GM18868 (cell line): ENCODE measurements at regions not wholly inside any gene's neighbourhood (a gene's known extent, or its start where the extent isn't known, plus 50 kb on each side); places are given as distances from the start of the nearest gene placed in this dataset.
A peak's percentile ranks its signal among the peaks of the same experiment; 100 is the strongest.

Source experiments
- ATAC-seq: cut with Tn5 transposase; IDR thresholded peaks from one replicate; pipeline ENCODE4 v1.9.1; 2021; ENCODE audit warnings: mild to moderate bottlenecking, moderate library complexity; ENCODE audit not compliant: unreplicated experiment

- no peak for ATAC-seq
Observed at GRCh38 chr6:50102676-50103075, 52.9 kb upstream of the DEFB112 start.

- no peak for ATAC-seq
Observed at GRCh38 chr6:50110587-50110986, 60.9 kb upstream of the DEFB112 start.

GRCh38 chr6:50112981-50113857 lies 63.5 kb upstream of the DEFB112 start:
- no peak for ATAC-seq

GRCh38 chr6:50116390-50116789 lies 66.7 kb upstream of the DEFB112 start:
- no peak for ATAC-seq

GRCh38 chr6:50116797-50117542 lies 67.2 kb upstream of the DEFB112 start:
- no peak for ATAC-seq

- no peak for ATAC-seq
Observed at GRCh38 chr6:50120300-50120699, 70.6 kb upstream of the DEFB112 start.

- no peak for ATAC-seq
Observed at GRCh38 chr6:50123688-50124087, 74.0 kb upstream of the DEFB112 start.

- no peak for ATAC-seq
Observed at GRCh38 chr6:50124572-50124971, 74.8 kb upstream of the DEFB112 start.

- ATAC-seq, result peak; percentile 58
Observed at GRCh38 chr6:50128420-50129005, 78.8 kb upstream of the DEFB112 start.

GRCh38 chr6:50135968-50136367 lies 86.2 kb upstream of the DEFB112 start:
- no peak for ATAC-seq

- no peak for ATAC-seq
Observed at GRCh38 chr6:50141100-50141499, 91.4 kb upstream of the DEFB112 start.

GRCh38 chr6:50143011-50143719 lies 93.4 kb upstream of the DEFB112 start:
- no peak for ATAC-seq

- ATAC-seq, result no peak
Observed at GRCh38 chr6:50145125-50145524, 95.4 kb upstream of the DEFB112 start.

- ATAC-seq, result no peak
Observed at GRCh38 chr6:50147371-50147770, 97.6 kb upstream of the DEFB112 start.

- no peak for ATAC-seq
Observed at GRCh38 chr6:50180646-50181045, 130.9 kb upstream of the DEFB112 start.

GRCh38 chr6:50185006-50185405 lies 135.3 kb upstream of the DEFB112 start:
- peak; percentile 44 for ATAC-seq

GRCh38 chr6:50187351-50187921 lies 137.7 kb upstream of the DEFB112 start:
- no peak for ATAC-seq

- ATAC-seq, result no peak
Observed at GRCh38 chr6:50198245-50198644, 148.5 kb upstream of the DEFB112 start.

GRCh38 chr6:50202766-50203165 lies 153.0 kb upstream of the DEFB112 start:
- no peak for ATAC-seq

- ATAC-seq, result no peak
Observed at GRCh38 chr6:50211582-50211981, 161.9 kb upstream of the DEFB112 start.

GRCh38 chr6:50213146-50213545 lies 163.4 kb upstream of the DEFB112 start:
- ATAC-seq, result no peak
